H9 (cell line): ENCODE measurements at regions not wholly inside any gene's neighbourhood (a gene's known extent, or its start where the extent isn't known, plus 50 kb on each side); places are given as distances from the start of the nearest gene placed in this dataset.

Experiments used
- DNase-seq: peaks from one replicate; pipeline ENCODE4 v3.0.0-alpha.2; 2017
- H2AFZ ChIP-seq: one replicate; pipeline ENCODE4 v1.6.1; 2013; ENCODE audit warnings: mild to moderate bottlenecking, low read length, control low read depth, moderate library complexity
- H2AK5ac ChIP-seq: 2 replicates; pipeline ENCODE4 v1.6.1; 2013; ENCODE audit warnings: low read length, control low read depth, mixed read lengths; ENCODE audit not compliant: insufficient read length
- H2BK120ac ChIP-seq: one replicate; pipeline ENCODE4 v1.6.1; 2013; ENCODE audit warnings: low read depth, mild to moderate bottlenecking, low read length, control low read depth, inconsistent platforms; ENCODE audit not compliant: poor library complexity, severe bottlenecking
- H2BK12ac ChIP-seq: 2 replicates; pipeline ENCODE4 v1.6.1; 2013; ENCODE audit warnings: low read length, control low read depth, mixed read lengths, low read depth; ENCODE audit not compliant: insufficient read length
- H2BK15ac ChIP-seq: 2 replicates; pipeline ENCODE4 v1.6.1; 2013; ENCODE audit warnings: low read depth, low read length, control low read depth
- H2BK20ac ChIP-seq: one replicate; pipeline ENCODE4 v1.6.1; 2013; ENCODE audit warnings: low read depth, mild to moderate bottlenecking, low read length, control low read depth, inconsistent platforms; ENCODE audit not compliant: poor library complexity, severe bottlenecking
- H2BK5ac ChIP-seq: 2 replicates; pipeline ENCODE4 v1.6.1; 2013; ENCODE audit warnings: low read length, control low read depth, mixed read lengths; ENCODE audit not compliant: insufficient read length
- H3K14ac ChIP-seq: 2 replicates; pipeline ENCODE4 v1.6.1; 2013; ENCODE audit warnings: low read length, control low read depth; ENCODE audit not compliant: insufficient read depth
- H3K18ac ChIP-seq: 2 replicates; pipeline ENCODE4 v1.6.1; 2013; ENCODE audit warnings: low read depth, mild to moderate bottlenecking, mixed read lengths, low read length, control low read depth; ENCODE audit not compliant: insufficient read length
- H3K23ac ChIP-seq: 2 replicates; pipeline ENCODE4 v1.6.1; 2013; ENCODE audit warnings: low read length, control low read depth, mixed read lengths, low read depth; ENCODE audit not compliant: insufficient read length
- H3K23me2 ChIP-seq: 2 replicates; pipeline ENCODE4 v1.6.1; 2013; ENCODE audit warnings: low read depth, mild to moderate bottlenecking, mixed read lengths, low read length, control low read depth; ENCODE audit not compliant: insufficient read length, poor library complexity, severe bottlenecking
- H3K27ac ChIP-seq: 2 replicates; pipeline ENCODE4 v1.5.1; 2013; ENCODE audit warnings: low read length, control low read depth, mixed read lengths, low read depth; ENCODE audit not compliant: insufficient read length
- H3K27me3 ChIP-seq: 2 replicates; pipeline ENCODE4 v1.6.1; 2013; ENCODE audit warnings: low read length, control low read depth, inconsistent platforms; ENCODE audit not compliant: insufficient read depth
- H3K4ac ChIP-seq: 2 replicates; pipeline ENCODE4 v1.6.1; 2013; ENCODE audit warnings: low read depth, mild to moderate bottlenecking, control low read depth, inconsistent platforms, low read length, moderate library complexity
- H3K4me1 ChIP-seq: 2 replicates; pipeline ENCODE4 v1.6.1; 2013; ENCODE audit warnings: low read length, control low read depth, inconsistent platforms; ENCODE audit not compliant: insufficient read depth
- H3K4me2 ChIP-seq: 2 replicates; pipeline ENCODE4 v1.6.1; 2013; ENCODE audit warnings: low read length, control low read depth, mixed read lengths; ENCODE audit not compliant: insufficient read length, insufficient read depth
- H3K56ac ChIP-seq: 2 replicates; pipeline ENCODE4 v1.6.1; 2013; ENCODE audit warnings: low read depth, mild to moderate bottlenecking, mixed read lengths, low read length, control low read depth; ENCODE audit not compliant: insufficient read length
- H3K79me1 ChIP-seq: 2 replicates; pipeline ENCODE4 v1.6.1; 2013; ENCODE audit warnings: low read depth, mild to moderate bottlenecking, moderate library complexity, low read length, control low read depth, inconsistent platforms; ENCODE audit not compliant: insufficient read depth, poor library complexity, severe bottlenecking
- H3K79me2 ChIP-seq: 2 replicates; pipeline ENCODE4 v1.6.1; 2013; ENCODE audit warnings: low read length, control low read depth, inconsistent platforms; ENCODE audit not compliant: insufficient read depth
- H3K9ac ChIP-seq: 2 replicates; pipeline ENCODE4 v1.6.1; 2013; ENCODE audit warnings: low read length, control low read depth, mixed read lengths; ENCODE audit not compliant: insufficient read length; ENCODE audit errors: extremely low read depth
- H3K9me3 ChIP-seq: one replicate; pipeline ENCODE4 v1.6.1; 2013; ENCODE audit warnings: low read depth, low read length, inconsistent platforms; ENCODE audit not compliant: control insufficient read depth
- H3T11ph ChIP-seq: one replicate; pipeline ENCODE4 v1.6.1; 2013; ENCODE audit warnings: mild to moderate bottlenecking, low read length, control low read depth, inconsistent platforms
- H4K20me1 ChIP-seq: one replicate; pipeline ENCODE4 v1.6.1; 2013; ENCODE audit not compliant: control insufficient read depth, insufficient read length, insufficient read depth
- H4K5ac ChIP-seq: 2 replicates; pipeline ENCODE4 v1.6.1; 2013; ENCODE audit warnings: low read depth, mild to moderate bottlenecking, mixed read lengths, low read length, control low read depth; ENCODE audit not compliant: insufficient read length
- H4K8ac ChIP-seq: replicated peaks from 2 replicates; pipeline ENCODE4 v1.6.1; 2013; ENCODE audit warnings: low read length, control low read depth, mixed read lengths, low read depth; ENCODE audit not compliant: insufficient read length
- H4K91ac ChIP-seq: 2 replicates; pipeline ENCODE4 v1.6.1; 2013; ENCODE audit warnings: low read depth, mild to moderate bottlenecking, moderate library complexity, mixed read lengths, low read length, control low read depth; ENCODE audit not compliant: insufficient read length
- H3K27ac Mint-ChIP-seq, 3 experiments: 2 replicates in 2 of 3; 3 replicates in 1 of 3; pipeline ENCODE4 v1.8.0; 2020 to 2021; ENCODE audit warnings: mixed read lengths in 3 of 3, mild to moderate bottlenecking in 1 of 3, moderate library complexity in 1 of 3
- H3K27me3 Mint-ChIP-seq: 2 replicates; pipeline ENCODE4 v1.8.0; 2021; ENCODE audit warnings: low read depth, mild to moderate bottlenecking, moderate library complexity, mixed read lengths
- H3K36me3 Mint-ChIP-seq, 3 experiments: 2 replicates in 2 of 3; 3 replicates in 1 of 3; pipeline ENCODE4 v1.8.0; 2020 to 2021; ENCODE audit warnings: low read depth in 3 of 3, mixed read lengths in 3 of 3; ENCODE audit not compliant: insufficient read depth in 1 of 3
- H3K4me1 Mint-ChIP-seq, 2 experiments: 2 replicates each; pipeline ENCODE4 v1.8.0; 2020; ENCODE audit warnings: mixed read lengths in 2 of 2
- H3K4me3 Mint-ChIP-seq, 2 experiments: 2 replicates in 1 of 2; 3 replicates in 1 of 2; pipeline ENCODE4 v1.8.0; 2020 to 2021; ENCODE audit warnings: mild to moderate bottlenecking in 2 of 2, mixed read lengths in 2 of 2, moderate library complexity in 1 of 2
- H3K9me3 Mint-ChIP-seq, 2 experiments: 2 replicates in 1 of 2; 3 replicates in 1 of 2; pipeline ENCODE4 v1.8.0; 2020; ENCODE audit warnings: mild to moderate bottlenecking in 2 of 2, mixed read lengths in 2 of 2, moderate library complexity in 1 of 2
- CTCF ChIP-seq: fragments of 200-600 bp; sonication (generic); conservative IDR thresholded peaks from 3 replicates; pipeline ENCODE4 v1.8.0; 2021; ENCODE audit warnings: antibody characterized with exemption, mild to moderate bottlenecking
- WGBS: extraction: QIAGEN DNeasy Blood & Tissue Kit; methylation state at CpG from one replicate; pipeline ENCODE4 v1.1.7; 2013; ENCODE audit warnings: missing lambda C conversion rate, low lambda C conversion rate, mixed read lengths; ENCODE audit not compliant: insufficient read length; ENCODE audit errors: extremely low coverage; 5-methylcytosine and 5-hydroxymethylcytosine counted together

- H3T11ph ChIP-seq: no peak overlapping the region
- H3K4me1 ChIP-seq: no peaks in the 10 kb centered on the region
- H3K4me2 ChIP-seq: no peak overlapping the region
- no peak overlapping the region for H3K4me3 Mint-ChIP-seq
- H2BK20ac ChIP-seq: no peak overlapping the region
- no peaks in the 10 kb centered on the region; a peak in 2 of 5 replicates for H3K9me3 Mint-ChIP-seq
- no peak overlapping the region for H3K9ac ChIP-seq
- H3K27me3 ChIP-seq: no peaks in the 10 kb centered on the region
- no peak overlapping the region for H4K5ac ChIP-seq
- TF ChIP-seq CTCF: no peak
- H3K18ac ChIP-seq: no peak overlapping the region
- H3K4me1 Mint-ChIP-seq: peaks cover 5 to 6% of the 10 kb centered on the region in 2 experiments; a peak in 2 of 4 replicates
- H4K8ac ChIP-seq: no peak overlapping the region
- no peak overlapping the region; the same call in 1 of the 2 replicates for H3K14ac ChIP-seq
- no peak overlapping the region for H2BK5ac ChIP-seq
- no peak overlapping the region for H4K91ac ChIP-seq
- H3K36me3 Mint-ChIP-seq: no peaks in the 10 kb centered on the region
- no peak overlapping the region for H2AFZ ChIP-seq
- DNase-seq: no peak
- H2AK5ac ChIP-seq: no peak overlapping the region
- H3K4ac ChIP-seq: no peak overlapping the region
- no peak overlapping the region for H2BK12ac ChIP-seq
- H2BK15ac ChIP-seq: no peak overlapping the region
- peak overlapping the region in 1 of 3 experiments; percentile 38; a peak in 1 of 7 replicates for H3K27ac Mint-ChIP-seq
- no peaks in the 10 kb centered on the region for H3K23me2 ChIP-seq
- H3K27ac ChIP-seq: no peak overlapping the region
- no peaks in the 10 kb centered on the region for H4K20me1 ChIP-seq
- no peak overlapping the region for H2BK120ac ChIP-seq
- no peaks in the 10 kb centered on the region for H3K79me2 ChIP-seq
- H3K23ac ChIP-seq: no peak overlapping the region
- no peaks in the 10 kb centered on the region for H3K79me1 ChIP-seq
- no peaks in the 10 kb centered on the region for H3K27me3 Mint-ChIP-seq
- no CpG with 5 or more reads among the region's 2 CpGs for WGBS
- H3K56ac ChIP-seq: no peak overlapping the region
- H3K9me3 ChIP-seq: no peaks in the 10 kb centered on the region
Measured at GRCh38 chr3:135329479-135329878, 534.4 kb downstream of the EPHB1 start.
